ENCODE measurements at regions not wholly inside any gene's neighbourhood (a gene's known extent, or its start where the extent isn't known, plus 50 kb on each side); places are given as distances from the start of the nearest gene placed in this dataset.

GRCh38 chr1:169052727-169053126 is 53.8 kb upstream of the ATP1B1 start:
- Histone ChIP-seq H3K36me3 (ENCODE audit: control insufficient read depth, insufficient read depth, low read length) (no peaks in the 10 kb centered on the region), H3K9ac (ENCODE audit: low read length) (no peak overlapping the region), H3K4me3 (ENCODE audit: low read length) (no peak overlapping the region), H3K4me1 (ENCODE audit: control insufficient read depth, insufficient read depth, low read length) (peaks cover 28% of the 10 kb centered on the region), H3K27me3 (ENCODE audit: control insufficient read depth, insufficient read depth, low read length) (no peaks in the 10 kb centered on the region), H3K9me3 (ENCODE audit: control insufficient read depth, low read length) (no peaks in the 10 kb centered on the region)

- Histone ChIP-seq H3K4me3 (ENCODE audit: low read length) (no peak overlapping the region), H3K9me3 (ENCODE audit: control insufficient read depth, low read length) (no peaks in the 10 kb centered on the region), H3K27me3 (ENCODE audit: control insufficient read depth, insufficient read depth, low read length) (no peaks in the 10 kb centered on the region), H3K36me3 (ENCODE audit: control insufficient read depth, insufficient read depth, low read length) (no peaks in the 10 kb centered on the region), H3K9ac (ENCODE audit: low read length) (no peak overlapping the region), H3K4me1 (ENCODE audit: control insufficient read depth, insufficient read depth, low read length) (peaks cover 24% of the 10 kb centered on the region)
Observed at GRCh38 chr1:169053196-169053595, 53.3 kb upstream of the ATP1B1 start.

Data from mucosa of stomach (tissue), 1 donor.